Mucosa of descending colon (tissue), 3 donors: ENCODE measurements at regions not wholly inside any gene's neighbourhood (a gene's known extent, or its start where the extent isn't known, plus 50 kb on each side); places are given as distances from the start of the nearest gene placed in this dataset.
"Not testable (repeated sequence)": the region's sequence is repeated elsewhere in the genome, so short reads cannot be mapped to it uniquely, and the experiment has no call there.

Source experiments
- ATAC-seq: fragments of 200-7000 bp; cut with Tn5 transposase; one replicate; pipeline ENCODE4 v1.9.1; 2020; ENCODE audit warnings: mild to moderate bottlenecking, moderate library complexity
- DNase-seq, 3 donors: peaks; one replicate each; pipeline ENCODE4 v3.0.0-alpha.2; 2020
- H3K36me3 ChIP-seq: fragments of 200-600 bp; one replicate; pipeline ENCODE4 v1.8.0; 2021; ENCODE audit warnings: low read depth, mild to moderate bottlenecking
- H3K4me1 ChIP-seq: fragments of 200-600 bp; one replicate; pipeline ENCODE4 v1.8.0; 2021; ENCODE audit warnings: low read depth, mild to moderate bottlenecking
- H3K4me3 ChIP-seq: fragments of 200-600 bp; one replicate; pipeline ENCODE4 v1.8.0; 2021; ENCODE audit warnings: mild to moderate bottlenecking
- H3K9me3 ChIP-seq: fragments of 200-600 bp; one replicate; pipeline ENCODE4 v1.8.0; 2021; ENCODE audit warnings: mild to moderate bottlenecking
- CTCF ChIP-seq: fragments of 200-600 bp; IDR thresholded peaks from one replicate; pipeline ENCODE4 v1.8.0; 2022; ENCODE audit warnings: antibody characterized with exemption, mild to moderate bottlenecking
- intact Hi-C, 2 donors: fragments of 100-400 bp; cut with DNase I in 1 of 2; cut with micrococcal nuclease in 1 of 2; formaldehyde crosslinking; loops; one replicate each; pipeline versions ENCODE4 v1.11.0 to v1.11.1; 2022; cut with DNase I, micrococcal nuclease
- donor health status: DM: no; HTN: no; CAD: no; lungs with moderate emphysema.
- donor health status: DM: no; HTN: no; CAD: no.
- donor health status: DM: no; HTN: yes; CAD: no.

GRCh38 chrX:83077606-83078005 lies 430.5 kb upstream of the POU3F4 start:
- Histone ChIP-seq H3K4me3 (no peak overlapping the region), H3K4me1 (no peaks in the 10 kb centered on the region), H3K9me3 (no peaks in the 10 kb centered on the region), H3K36me3 (no peaks in the 10 kb centered on the region)
- no peak for TF ChIP-seq CTCF
- ATAC-seq (no peak), DNase-seq (no peak)
- intact Hi-C loops = no loop called here

GRCh38 chrX:83101961-83102360 lies 406.1 kb upstream of the POU3F4 start:
- ATAC-seq (no peak), DNase-seq (no peak)
- peaks cover 2% of the 10 kb centered on the region for H3K9me3 ChIP-seq
- H3K36me3 ChIP-seq = no peaks in the 10 kb centered on the region
- H3K4me3 ChIP-seq = no peak overlapping the region
- TF ChIP-seq CTCF = no peak
- intact Hi-C loops = no loop called here
- no peaks in the 10 kb centered on the region for H3K4me1 ChIP-seq

GRCh38 chrX:83108278-83108677 lies 399.8 kb upstream of the POU3F4 start:
- ATAC-seq (no peak), DNase-seq (no peak)
- Histone ChIP-seq H3K4me1 (no peaks in the 10 kb centered on the region), H3K36me3 (no peaks in the 10 kb centered on the region), H3K9me3 (peaks cover 2% of the 10 kb centered on the region), H3K4me3 (no peak overlapping the region)
- no peak for TF ChIP-seq CTCF
- intact Hi-C loops = no loop called here

GRCh38 chrX:83145876-83146275 lies 362.2 kb upstream of the POU3F4 start:
- TF ChIP-seq CTCF = no peak
- DNase-seq (no peak), ATAC-seq (no peak)
- Histone ChIP-seq H3K4me1 (no peaks in the 10 kb centered on the region), H3K36me3 (no peaks in the 10 kb centered on the region), H3K9me3 (no peaks in the 10 kb centered on the region), H3K4me3 (no peak overlapping the region)
- intact Hi-C loops = no loop called here

GRCh38 chrX:83160096-83160495 lies 348.0 kb upstream of the POU3F4 start:
- H3K4me1 ChIP-seq = no peaks in the 10 kb centered on the region
- no peaks in the 10 kb centered on the region for H3K9me3 ChIP-seq
- no peak overlapping the region for H3K4me3 ChIP-seq
- intact Hi-C loops = no loop called here
- DNase-seq (no peak), ATAC-seq (no peak)
- no peak for TF ChIP-seq CTCF
- H3K36me3 ChIP-seq = no peaks in the 10 kb centered on the region

- H3K4me1 ChIP-seq, DNase-seq, intact Hi-C loops, H3K4me3 ChIP-seq, H3K9me3 ChIP-seq, H3K36me3 ChIP-seq, ATAC-seq: not testable (repeated sequence)
These were observed 344.0 kb upstream of the POU3F4 start for GRCh38 chrX:83164063-83164462.
